A172 (cell line): ENCODE measurements at regions not wholly inside any gene's neighbourhood (a gene's known extent, or its start where the extent isn't known, plus 50 kb on each side); places are given as distances from the start of the nearest gene placed in this dataset.
"Not testable (repeated sequence)": the region's sequence is repeated elsewhere in the genome, so short reads cannot be mapped to it uniquely, and the experiment has no call there.

Experiments
- DNase-seq: peaks from one replicate; pipeline ENCODE4 v3.0.0-alpha.2; 2015; ENCODE audit warnings: low spot score

GRCh38 chr12:46548605-46549071, 176.1 kb upstream of the SLC38A2 start:
- no peak for DNase-seq

GRCh38 chr12:46547421-46548354, 175.1 kb upstream of the SLC38A2 start:
- peak; percentile 50 for DNase-seq

- no peak for DNase-seq
Observed at GRCh38 chr12:46546634-46547273, 174.2 kb upstream of the SLC38A2 start.

GRCh38 chr12:46543378-46543795, 170.8 kb upstream of the SLC38A2 start:
- not testable (repeated sequence) for DNase-seq

GRCh38 chr12:46538976-46539375, 166.4 kb upstream of the SLC38A2 start:
- no peak for DNase-seq

GRCh38 chr12:46537387-46537955, 164.9 kb upstream of the SLC38A2 start:
- no peak for DNase-seq

- not testable (repeated sequence) for DNase-seq
Observed at GRCh38 chr12:46536316-46536715, 163.7 kb upstream of the SLC38A2 start.

- DNase-seq: no peak
Observed at GRCh38 chr12:46535907-46536306, 163.3 kb upstream of the SLC38A2 start.

- no peak for DNase-seq
Observed at GRCh38 chr12:46535376-46535775, 162.8 kb upstream of the SLC38A2 start.

- DNase-seq: no peak
Observed at GRCh38 chr12:46534327-46534840, 161.8 kb upstream of the SLC38A2 start.

GRCh38 chr12:46533723-46534122, 161.2 kb upstream of the SLC38A2 start:
- DNase-seq: no peak

- no peak for DNase-seq
Observed at GRCh38 chr12:46531804-46532203, 159.2 kb upstream of the SLC38A2 start.

- no peak for DNase-seq
Observed at GRCh38 chr12:46531059-46531785, 158.6 kb upstream of the SLC38A2 start.

- no peak for DNase-seq
Observed at GRCh38 chr12:46530373-46531056, 157.9 kb upstream of the SLC38A2 start.

- DNase-seq: no peak
Observed at GRCh38 chr12:46526233-46526632, 153.7 kb upstream of the SLC38A2 start.

- DNase-seq: peak; percentile 51
Observed at GRCh38 chr12:46524778-46525177, 152.2 kb upstream of the SLC38A2 start.

- peak; percentile 95 for DNase-seq
Observed at GRCh38 chr12:46523863-46524770, 151.5 kb upstream of the SLC38A2 start.

- DNase-seq: peak; percentile 44
Observed at GRCh38 chr12:46523446-46523845, 150.9 kb upstream of the SLC38A2 start.

- DNase-seq: no peak
Observed at GRCh38 chr12:46522071-46522470, 149.5 kb upstream of the SLC38A2 start.

- DNase-seq: no peak
Observed at GRCh38 chr12:46521145-46521544, 148.6 kb upstream of the SLC38A2 start.
